NCI-H446 treated with DMSO at 0.1 percent for 48 hours (cell line): ENCODE measurements at regions not wholly inside any gene's neighbourhood (a gene's known extent, or its start where the extent isn't known, plus 50 kb on each side); places are given as distances from the start of the nearest gene placed in this dataset.

Source experiments
- DNase-seq: peaks from one replicate; lab custom pipeline; 2025; lab: John Stamatoyannopoulos, UW

- no peak for DNase-seq
Observed at GRCh38 chrX:10288373-10288975, 131.7 kb downstream of the CLCN4 start.

DNA sequence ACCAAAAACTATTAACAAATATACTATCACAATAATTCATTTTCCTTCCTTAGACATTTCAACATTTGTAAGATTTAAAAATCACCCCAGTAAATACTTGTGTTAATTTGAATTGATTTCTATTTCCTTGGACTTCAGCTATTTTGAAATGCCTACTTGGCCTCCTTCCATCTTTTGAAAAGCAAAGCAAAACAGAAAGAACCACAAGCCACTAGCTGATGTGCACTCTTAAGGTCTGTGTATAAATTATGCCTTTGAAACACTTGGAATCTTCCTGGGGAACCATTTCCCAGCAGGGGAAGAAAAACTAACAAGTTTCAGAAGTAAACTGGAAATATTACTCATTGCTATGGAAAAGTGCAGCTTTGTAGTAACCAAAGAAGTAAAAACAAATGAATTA, 139.8 kb downstream of the CLCN4 start:
- DNase-seq, result no peak

DNA sequence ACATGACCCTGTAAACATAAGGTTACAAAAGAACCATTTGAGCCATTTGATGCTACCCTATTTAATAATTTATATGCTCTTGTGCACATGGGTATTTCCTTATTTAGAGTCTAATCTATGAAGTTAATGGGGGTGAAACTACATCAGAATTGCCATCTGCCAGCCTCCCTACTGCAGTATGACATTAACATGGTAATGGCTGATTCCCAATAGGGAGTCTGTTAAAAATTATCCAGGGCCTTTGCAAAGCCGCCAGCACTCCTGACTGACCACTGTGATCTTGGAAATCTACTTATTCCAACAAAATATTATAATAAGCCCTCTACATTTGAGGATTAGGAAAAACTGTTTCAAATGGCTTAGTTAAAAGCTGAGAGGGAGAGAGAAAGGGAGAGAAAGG, 153.7 kb downstream of the CLCN4 start:
- no peak for DNase-seq

- no peak for DNase-seq
Observed at GRCh38 chrX:10314530-10315104, 157.8 kb downstream of the CLCN4 start.

- no peak for DNase-seq
Observed at GRCh38 chrX:10325611-10326010, 168.8 kb downstream of the CLCN4 start.

DNA sequence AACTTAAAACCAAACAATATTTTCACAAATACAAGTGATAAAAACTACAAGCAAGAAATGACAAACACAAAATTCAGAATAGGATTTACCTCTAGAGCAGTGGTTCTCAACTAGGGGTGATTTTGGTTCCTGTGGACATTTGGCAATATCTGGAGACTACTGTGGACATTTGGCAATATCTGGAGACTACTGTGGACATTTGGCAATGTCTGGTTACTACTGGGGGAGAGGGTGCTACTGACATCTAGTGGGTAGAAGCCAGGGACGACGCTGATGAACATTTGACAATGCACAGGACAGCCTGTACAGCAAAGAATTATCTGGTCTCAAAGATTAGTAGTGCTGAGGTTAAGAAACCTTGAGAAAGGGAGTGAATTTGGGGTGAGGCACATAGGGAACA, 169.8 kb downstream of the CLCN4 start:
- DNase-seq, result no peak

DNA sequence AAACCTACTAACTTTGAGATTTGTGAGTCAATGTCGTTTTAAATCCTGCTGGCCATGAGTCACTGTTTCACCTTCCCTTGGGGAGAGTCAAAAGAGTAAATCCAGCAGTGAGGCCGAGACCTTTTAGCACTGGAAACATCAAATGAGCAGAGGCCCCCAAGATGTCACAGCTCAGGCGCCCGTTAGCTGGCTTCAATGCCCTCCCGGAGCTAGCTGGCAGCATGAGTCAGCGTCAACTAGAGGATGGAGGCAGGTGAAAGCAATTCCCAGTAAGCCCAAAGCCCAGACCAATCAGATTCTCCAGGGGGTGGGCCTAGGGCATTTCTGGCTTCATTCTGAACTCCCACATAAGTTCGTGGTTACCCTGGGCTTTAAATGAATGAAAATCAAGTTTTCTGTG, 170.9 kb downstream of the CLCN4 start:
- no peak for DNase-seq

DNA sequence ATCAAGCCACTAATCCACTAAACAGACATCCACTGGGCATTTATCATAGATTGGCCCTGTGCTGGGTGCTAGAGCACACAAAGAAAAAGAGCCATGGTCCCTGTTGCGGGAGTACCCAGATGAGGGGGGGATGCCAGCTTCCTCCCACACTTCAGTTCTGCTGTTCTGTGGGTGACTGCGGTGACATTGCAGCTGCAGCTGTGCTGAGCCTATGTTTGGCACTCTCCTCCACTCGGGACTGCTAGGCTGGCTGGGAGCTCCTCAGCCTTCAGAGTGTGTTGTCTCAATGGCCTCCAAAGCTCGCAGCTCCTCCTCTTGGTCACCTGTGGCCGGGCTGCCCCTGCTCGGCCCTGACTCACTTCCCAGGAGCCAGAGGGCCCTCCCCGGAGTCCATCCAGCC, 173.2 kb downstream of the CLCN4 start:
- no peak for DNase-seq

GRCh38 chrX:10341309-10341708, 184.5 kb downstream of the CLCN4 start:
- DNase-seq, result no peak

- peak; percentile 7 for DNase-seq
Observed at GRCh38 chrX:10350221-10350620, 193.4 kb downstream of the CLCN4 start.

GRCh38 chrX:10350981-10351380, 194.2 kb downstream of the CLCN4 start:
- DNase-seq, result no peak

DNA sequence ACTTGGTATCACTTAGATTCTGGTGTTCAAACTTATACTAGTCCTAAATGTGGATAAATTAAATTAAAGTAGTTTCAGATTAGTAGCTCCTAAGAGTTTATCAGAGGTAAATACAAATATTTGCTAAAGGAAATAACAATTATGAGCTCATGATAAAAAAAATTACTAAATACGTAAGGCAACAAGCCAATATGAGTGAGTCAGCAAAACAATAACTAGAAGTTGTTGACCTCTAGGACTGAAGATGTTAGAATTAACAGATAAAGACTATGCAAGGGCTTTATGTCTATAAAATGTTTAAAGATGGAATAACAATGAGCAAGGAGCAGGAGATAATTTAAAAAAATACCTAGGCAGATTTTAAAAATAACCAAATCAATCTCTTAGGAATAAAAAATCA, 195.8 kb downstream of the CLCN4 start:
- DNase-seq, result no peak

DNA sequence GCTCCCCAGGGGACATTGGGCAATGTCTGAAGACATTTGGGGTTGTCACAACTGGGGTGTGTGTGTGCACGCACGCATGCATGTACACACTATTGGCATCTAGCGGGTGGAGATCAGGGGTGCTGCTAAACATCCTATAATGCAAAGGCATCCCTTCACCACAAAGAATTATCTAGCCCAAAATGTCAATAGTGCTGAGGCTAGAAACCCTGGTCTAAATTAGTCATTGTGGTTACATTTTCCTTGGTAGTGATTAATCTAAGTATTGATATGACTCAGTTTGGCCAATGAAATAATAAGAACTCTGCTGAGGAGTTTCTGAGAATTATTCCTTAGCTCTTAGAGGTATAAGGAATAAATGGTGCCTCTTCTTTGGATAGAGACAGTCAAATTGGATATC, 200.2 kb downstream of the CLCN4 start:
- DNase-seq, result no peak

- DNase-seq, result no peak
Observed at GRCh38 chrX:10358958-10359357, 202.2 kb downstream of the CLCN4 start.

DNA sequence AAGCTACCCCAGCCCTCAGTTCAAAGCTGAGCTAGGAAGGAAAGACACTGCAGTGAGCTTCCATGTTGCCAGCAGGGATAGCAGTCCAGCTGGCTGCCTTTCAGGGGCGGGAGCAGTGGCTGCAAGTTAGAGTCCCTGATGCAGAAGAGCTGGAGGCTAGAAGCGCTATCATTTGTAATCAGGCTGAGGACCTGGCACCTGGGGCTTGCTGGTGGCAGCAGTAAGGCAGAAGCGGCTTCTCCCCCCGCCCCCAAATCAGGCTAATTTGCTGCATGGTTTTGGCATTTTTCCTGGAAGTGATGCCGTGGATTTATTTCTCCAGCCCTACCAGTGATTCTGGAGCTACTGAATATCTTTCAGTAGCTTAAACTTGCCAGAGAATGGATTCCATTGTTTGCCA, 203.3 kb downstream of the CLCN4 start:
- DNase-seq, result peak; percentile 58

DNA sequence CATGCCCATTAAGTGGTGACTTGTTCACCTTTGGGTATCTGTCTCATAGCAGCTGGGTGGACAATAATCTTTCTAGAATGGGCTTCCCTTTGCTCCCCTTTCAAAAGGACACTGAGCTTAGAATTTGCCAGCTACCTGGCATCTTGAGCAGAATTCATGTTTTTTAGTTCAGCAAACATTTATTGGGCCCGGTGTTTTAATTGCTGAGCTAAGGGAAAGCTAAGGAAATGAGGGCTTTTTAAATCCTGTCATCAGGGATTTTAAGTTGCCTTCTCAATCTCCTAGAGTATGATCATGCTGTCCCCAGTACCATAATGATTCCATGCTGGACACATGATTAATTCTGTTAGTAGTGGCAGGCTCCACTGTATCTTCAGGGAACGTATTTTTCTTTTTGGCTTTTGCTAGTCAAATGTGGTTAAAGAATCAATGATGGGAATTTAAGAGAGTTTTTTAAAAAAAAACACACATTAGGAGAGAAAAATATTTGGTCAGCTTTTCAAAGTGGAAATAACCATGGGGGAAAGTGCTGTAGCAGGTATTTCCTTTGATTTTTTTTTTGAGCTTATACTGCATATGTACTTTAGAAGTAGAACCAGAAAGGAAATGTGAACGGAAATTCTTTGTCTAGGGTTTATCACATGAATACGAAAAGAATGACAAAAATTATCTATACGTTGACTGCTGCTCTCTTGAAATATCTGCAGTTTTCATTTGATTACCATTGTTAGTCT, 208.9 kb downstream of the CLCN4 start:
- DNase-seq, result no peak

- DNase-seq, result no peak
Observed at GRCh38 chrX:10367406-10367805, 210.6 kb downstream of the CLCN4 start.

DNA sequence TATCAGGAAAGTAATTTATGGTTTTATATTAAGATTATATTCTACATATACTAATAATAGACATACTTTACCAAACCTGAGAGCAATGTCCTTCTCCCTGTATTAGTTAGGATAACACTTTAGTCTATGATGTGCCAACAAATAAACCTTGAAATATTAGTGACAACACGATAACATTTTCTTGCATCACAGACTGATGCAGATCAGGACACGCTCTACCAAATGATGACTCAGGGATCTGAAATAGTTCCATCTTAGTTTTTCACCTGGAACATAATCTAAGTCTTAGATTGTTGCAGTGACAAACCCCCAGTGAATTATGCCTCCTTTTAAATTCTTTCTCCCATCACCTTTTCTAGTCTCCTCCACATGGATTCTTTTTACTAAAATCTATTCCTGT, 214.2 kb downstream of the CLCN4 start:
- no peak for DNase-seq

DNA sequence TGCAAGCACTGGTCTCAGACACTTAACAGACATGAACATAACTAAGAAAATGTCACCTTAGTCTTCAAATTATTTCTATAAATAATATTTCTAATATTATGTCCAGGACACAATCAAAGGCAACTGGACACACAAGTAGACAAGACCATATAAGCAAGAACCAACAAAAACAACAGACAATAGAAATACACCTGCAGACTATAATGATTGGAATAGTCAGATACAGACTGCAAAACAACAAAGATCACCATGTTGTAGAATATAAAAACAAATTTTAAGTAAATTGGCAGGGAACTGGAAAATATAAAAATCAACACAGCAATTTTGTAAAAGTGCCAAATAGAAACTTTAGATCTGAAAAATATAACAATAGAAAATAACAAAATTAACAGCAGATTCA, 220.7 kb downstream of the CLCN4 start:
- no peak for DNase-seq

DNA sequence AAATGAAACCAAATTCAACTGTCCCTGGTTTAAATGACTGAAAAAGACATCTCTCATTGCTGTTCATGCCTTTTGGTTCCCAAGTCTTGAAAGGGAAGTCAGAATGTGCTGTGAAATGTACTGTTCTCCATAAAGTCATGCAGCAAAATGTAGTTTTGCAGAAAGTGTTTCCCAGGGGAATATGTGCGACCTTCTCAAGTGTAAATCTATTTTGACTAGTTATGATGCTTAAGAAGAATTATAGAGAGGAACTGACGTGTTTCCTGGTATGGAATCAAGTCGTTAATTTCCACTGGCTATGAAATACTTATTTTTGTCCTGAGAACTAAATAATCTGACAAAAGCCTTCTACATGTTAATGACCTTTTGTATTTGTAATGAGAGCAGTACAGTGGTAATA, 223.1 kb downstream of the CLCN4 start:
- DNase-seq, result no peak

DNA sequence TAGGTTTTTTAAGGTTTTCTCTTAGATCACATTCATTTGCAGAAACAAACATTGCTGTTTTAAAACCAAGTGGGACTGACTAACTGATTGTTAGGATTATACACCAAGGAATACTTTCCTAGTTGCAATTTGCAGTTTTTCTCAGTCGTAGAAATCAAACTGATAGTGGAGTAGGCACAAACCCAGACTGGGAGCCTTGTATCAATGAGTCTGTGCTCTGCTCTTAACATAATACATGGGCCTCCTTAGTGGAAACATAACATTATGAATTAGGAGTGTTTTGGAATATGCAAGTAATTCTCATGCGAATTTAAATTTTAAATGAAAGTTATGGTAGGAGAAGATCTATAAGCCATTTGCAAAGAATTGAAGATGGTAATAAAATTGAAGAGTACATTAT, 223.5 kb downstream of the CLCN4 start:
- no peak for DNase-seq

- no peak for DNase-seq
Observed at GRCh38 chrX:10381193-10381592, 224.4 kb downstream of the CLCN4 start.

DNA sequence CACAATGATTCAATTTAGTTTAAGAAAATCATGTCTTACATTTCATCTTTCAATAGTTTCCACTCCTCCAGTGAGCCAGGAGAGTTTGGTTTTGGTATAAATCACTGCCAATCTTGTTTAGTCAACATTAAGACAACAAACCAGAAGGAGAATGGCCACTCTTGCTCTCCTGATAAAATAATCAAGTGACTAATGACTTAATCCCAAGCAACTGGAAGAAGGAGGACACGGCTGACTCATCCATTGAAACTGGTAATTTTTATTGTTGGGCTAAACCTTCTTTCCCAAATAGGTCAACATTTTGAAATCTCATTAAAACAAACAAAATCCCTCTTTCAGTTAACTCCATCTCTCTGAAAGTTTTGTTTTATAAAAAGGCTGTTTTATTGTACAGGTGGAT, 230.2 kb downstream of the CLCN4 start:
- DNase-seq, result no peak

GRCh38 chrX:10390187-10390586, 230.2 kb downstream of the MID1 start:
- DNase-seq, result no peak
